HG02642 (cell line): ENCODE measurements at regions not wholly inside any gene's neighbourhood (a gene's known extent, or its start where the extent isn't known, plus 50 kb on each side); places are given as distances from the start of the nearest gene placed in this dataset.

Source experiments
- ATAC-seq: cut with Tn5 transposase; IDR thresholded peaks from one replicate; pipeline ENCODE4 v1.9.1; 2021; ENCODE audit warnings: mild to moderate bottlenecking; ENCODE audit not compliant: unreplicated experiment, poor library complexity

- no peak for ATAC-seq
Observed at GRCh38 chr2:236841389-236841788, 244.3 kb upstream of the COPS8 start.

DNA sequence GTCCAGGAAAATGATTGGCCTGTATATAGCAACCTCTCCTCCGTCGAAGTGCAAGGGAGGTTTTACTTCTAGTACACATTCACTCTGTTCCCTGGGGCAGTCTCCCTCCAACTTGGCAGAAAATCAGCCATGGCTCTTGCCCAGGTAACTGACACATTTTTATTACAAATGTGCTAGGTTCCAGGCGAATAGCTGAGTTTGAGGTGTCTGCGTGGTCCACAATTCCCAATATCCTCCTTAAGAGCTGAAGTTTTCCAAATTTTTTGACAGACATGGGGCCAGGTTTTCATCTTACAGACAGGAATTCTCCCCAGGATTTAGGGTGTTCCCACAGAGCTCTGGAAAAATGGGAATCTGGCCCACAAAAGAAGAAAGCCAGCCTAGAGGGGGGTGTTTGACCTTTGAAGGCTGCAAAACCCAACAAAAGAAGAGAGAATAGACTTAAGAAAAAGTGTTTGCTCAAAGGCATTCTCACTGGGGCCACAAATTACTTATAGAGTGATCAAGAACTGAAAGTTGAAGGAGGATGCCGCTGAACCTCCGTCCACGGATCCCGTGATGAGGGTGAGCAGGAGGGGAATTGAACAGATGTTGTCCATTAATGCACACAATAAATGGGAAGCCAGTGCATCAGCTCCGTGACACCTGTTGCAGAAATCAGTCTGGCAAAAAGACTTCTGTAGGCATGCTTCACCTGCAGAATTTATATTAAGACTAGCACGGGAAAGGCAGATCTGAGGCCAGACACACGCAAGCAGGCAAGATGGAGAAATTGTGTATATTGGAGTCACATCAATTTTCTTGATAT, 242.3 kb upstream of the COPS8 start:
- ATAC-seq = no peak

DNA sequence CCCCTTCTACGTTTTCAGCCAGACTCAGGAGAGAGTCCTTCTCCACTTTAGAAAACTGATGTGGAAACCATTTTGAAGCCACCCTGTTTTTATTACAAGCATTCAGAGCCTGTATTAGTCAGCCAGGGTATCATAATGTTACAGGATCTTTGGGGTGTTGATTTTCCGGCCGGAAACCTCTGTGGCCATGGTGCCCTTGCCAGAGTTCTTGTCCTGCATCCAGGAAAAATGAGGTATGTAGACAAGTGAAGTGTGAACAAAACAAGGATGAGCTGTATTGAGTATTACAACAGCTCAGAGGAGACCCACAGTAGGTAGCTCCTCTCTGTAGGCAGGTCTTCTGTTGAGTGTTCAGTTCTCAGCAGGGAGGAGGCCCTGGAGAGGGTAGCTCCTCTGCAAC, 241.0 kb upstream of the COPS8 start:
- no peak for ATAC-seq

DNA sequence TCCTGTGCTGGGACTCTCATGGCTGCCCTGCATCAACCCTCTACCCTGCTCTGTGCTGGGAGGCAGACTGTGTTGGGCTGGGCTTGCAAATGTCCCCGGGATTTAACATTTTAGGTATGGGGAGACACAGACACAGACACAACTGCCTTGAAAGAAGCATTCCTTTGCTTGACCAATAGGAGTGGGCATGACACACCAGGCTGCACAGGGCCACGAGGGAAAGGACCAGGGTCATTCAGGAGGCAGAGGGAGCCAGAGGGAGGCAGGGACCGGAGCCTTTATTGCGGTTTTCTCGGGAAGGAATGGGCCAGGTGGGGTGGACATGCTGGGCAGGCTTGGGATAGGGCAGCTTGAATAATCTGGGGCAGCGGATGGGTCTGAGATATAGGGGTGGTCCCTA, 238.7 kb upstream of the COPS8 start:
- ATAC-seq = no peak

DNA sequence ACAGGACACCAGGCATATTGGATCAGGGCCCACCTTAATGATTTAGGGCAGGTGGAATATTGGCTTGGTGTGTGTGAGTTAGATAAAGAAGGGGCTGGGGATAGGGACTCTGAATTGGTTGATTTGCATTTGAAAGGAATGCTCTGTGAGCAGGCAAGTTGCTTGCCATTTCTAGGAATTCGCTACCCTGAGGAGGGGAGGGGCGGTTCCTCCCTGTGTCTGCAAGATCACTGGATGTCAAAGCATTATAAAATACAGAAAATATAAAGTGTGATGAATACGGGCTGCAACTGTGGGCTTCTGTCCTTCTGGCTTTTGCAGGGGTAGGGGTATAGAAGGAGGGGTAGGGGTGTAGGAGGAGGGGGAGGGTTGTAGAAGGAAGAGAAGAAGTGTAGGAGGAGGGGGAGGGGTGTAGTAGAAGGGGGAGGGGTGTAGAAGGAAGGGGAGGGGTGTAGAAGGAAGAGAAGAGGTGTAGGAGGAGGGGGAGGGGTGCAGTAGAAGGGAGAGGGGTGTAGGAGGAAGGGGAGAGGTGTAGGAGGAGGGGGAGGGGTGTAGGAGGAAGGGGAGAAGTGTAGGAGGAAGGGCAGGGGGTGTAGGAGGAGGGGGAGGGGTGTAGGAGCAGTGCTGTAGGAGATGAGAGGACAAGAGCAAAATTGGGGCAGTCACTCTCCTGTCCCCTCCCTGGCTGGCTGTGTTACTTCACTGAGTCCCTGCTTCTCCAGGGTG, 238.0 kb upstream of the COPS8 start:
- ATAC-seq = no peak

- no peak for ATAC-seq
Observed at GRCh38 chr2:236848501-236848900, 237.2 kb upstream of the COPS8 start.

DNA sequence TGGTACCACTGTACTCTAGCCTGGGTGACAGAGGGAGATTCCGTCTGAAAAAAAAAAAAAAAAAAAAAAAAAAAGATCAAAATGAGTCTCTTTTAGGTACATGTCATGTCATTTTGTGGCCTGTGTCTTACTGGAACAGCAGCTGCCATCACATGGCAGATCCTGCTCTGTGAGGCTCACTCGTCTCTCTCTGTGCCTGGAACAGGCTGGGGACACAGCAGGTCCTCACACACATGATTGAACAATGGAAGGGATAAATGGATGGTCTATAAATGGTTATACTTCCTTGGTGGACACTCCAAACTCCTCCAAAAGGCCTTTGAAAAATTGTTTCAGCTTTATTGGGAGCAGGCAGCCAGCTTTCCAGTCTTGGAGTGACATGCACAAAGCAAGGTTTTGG, 236.2 kb upstream of the COPS8 start:
- no peak for ATAC-seq

- no peak for ATAC-seq
Observed at GRCh38 chr2:236849940-236850339, 235.7 kb upstream of the COPS8 start.

- no peak for ATAC-seq
Observed at GRCh38 chr2:236851187-236851586, 234.5 kb upstream of the COPS8 start.

DNA sequence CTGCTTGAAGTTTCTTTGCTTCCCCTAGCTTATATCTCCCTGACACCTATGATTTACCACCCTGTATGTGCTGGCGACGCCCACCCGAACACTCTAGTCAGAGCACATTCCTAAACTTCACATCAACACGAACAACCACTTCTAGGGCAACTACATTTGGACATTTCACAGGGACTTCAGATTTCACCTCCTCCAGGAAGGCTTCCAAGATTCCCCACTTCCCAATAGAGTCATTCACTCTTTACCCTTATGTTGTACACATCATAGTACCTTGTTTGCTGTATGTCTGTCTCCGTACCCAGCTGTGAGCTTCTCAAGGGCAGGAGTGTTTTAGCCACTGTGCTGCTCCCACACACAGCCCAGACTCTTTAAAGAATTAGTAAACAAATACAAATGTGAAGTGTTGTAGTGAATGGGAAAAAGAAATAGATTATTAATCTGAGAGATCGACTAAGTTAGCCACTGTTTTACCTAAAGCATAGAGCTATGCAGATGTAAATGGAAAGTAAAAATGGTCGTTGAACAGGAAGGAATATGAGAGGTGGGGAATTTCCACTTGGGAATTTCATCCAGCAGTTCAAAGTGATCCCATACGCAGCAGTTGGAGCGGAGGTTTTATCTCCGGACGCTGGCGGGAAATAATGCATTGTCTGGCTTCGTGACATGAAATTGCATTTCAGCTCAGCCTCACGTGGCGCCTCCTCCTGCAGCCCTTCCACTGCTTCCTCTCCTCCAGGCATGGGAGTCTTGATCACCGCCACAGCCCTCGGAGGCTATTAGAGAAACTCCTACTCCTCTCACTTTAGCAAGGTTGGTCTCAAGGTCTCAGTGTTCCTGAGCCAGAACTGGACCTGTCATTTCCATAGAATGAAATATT, 233.4 kb upstream of the COPS8 start:
- no peak for ATAC-seq

DNA sequence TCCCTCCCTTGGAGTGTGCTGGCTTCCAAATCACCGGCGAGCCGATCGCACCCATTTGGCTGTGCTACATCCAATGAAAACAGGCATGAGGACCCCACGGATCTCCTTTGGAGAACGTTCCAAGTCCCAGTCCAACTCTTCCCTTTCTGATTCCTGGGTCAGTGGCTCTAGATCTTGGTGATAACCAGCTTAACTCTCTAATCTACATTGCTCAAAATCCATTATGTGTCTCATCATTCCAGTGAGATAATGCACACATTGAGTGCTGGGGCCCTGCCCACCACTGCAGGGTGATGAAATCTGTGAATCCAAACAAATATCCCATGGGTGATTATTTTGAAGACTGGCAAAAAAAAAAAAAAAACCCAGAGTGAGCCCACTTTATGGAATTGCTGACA, 232.7 kb upstream of the COPS8 start:
- ATAC-seq = no peak

DNA sequence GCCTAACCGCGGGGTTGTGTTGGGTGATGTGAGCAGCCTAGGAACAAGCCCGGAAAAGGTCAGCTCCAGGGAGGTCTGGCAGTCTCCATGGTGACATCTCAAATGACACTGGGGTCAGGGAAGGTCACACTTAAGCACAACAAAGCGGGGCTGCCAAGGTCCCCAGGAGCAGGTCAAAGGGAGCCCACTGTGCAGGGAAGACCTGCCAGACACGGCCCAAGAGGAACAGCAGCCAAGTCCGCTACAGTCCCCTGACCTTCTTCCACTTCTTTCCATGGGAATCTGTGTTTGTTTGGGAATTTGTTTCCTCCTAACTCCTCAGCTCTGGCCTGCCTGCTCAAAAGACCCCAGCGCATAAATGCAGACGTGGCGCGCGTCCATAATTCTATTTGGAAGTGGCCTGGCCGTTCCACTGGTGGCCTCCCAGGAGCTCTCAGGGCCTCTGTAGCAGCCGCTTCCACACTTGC, 232.1 kb upstream of the COPS8 start:
- ATAC-seq = no peak

DNA sequence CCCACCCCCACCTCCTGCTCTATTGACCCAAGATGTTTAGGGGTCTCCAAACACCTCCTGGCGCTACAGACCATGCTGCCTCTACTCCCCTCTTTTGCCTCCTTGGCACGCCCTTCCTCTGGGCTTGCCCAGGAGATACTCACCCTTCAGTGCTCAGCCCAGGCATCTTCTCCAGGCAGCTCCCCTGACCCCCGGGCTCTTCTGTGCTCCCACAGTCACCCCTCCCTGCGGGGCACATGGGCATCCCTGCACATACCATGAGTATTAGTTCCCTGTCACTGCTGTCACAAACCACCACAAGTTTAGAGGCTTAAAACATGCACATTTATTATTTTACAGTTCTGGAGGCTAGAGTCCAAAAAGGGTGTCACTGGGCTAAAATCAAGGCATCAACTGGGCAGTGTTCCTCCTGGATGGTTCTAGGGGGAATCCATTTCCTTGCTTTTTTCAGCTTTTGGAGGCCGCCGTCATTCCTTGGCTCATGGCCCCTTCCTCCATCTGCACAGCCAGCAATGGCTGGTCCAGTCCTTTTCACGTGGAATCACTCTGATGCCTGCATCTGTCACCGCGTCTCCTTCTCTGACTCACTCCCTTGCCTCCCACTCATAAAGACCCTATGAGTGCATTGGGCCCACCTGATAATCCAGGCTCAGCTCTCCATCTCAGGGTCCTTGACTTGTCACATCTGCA, 230.4 kb upstream of the COPS8 start:
- ATAC-seq = no peak

DNA sequence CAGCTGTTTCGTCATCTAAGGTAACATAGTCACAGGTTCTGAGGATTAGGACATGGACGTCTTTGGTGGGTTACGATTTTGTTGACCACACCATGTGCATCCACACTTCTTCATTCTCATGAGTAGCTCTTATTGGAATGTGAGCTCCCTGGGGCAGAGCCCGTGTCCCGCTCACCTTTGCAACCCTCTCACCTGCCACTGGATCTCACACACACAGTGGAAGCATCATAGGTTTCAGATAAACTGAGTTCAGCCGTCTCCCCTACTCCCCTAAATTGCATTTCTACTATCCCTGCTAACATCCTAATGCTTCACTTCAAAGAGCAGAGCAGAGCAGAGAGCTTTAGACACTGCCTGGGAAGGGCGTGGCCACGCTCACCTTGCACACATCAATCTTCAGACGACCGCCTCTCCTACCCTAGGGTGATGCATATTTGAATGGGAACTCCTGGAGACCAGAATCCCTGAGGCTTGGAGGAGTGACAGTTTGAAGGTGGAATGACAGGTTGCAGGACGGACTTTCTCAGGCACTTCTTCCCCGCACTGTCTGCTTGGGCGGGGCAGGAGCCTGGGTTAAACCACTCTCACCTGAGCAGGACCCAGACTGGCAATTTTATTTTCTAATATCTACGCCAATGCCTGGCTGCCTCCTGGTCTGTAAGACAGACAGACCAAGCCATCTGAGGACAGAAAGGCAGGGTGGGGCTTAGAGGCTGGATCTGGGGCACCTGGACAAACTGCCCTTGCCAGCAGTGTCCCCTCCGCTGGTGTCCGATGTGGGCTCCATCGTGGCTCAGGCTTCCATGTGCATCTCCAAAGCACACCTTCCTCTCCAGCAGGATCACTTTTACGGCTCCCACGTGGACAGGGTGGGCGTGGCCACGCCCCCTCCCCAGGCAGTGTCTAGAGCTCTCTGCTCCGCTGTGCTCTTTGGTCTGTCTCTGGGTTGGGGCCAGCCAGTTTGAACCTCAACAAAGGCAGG, 229.5 kb upstream of the COPS8 start:
- ATAC-seq = no peak

- ATAC-seq = no peak
Observed at GRCh38 chr2:236856848-236857235, 228.8 kb upstream of the COPS8 start.

DNA sequence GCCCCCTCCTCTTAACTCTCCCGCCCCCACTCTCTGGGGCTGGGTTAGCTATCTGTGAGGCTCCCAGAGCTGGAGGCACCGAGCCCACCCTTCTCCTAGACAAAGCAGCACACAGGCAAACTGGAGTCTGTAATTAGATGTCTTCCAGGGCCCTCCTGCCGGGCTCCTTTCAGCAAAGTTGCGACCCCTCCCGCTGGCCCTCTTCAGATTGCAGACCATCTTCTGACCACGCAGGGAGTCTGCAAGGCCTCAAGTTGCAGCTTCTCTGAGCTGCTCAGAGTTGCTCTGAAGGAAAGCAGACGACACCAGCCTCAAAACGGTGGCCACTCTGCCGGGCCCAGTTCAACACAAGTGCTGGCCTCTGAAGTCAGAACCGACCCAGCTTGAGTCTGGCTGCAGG, 228.4 kb upstream of the COPS8 start:
- ATAC-seq = no peak

DNA sequence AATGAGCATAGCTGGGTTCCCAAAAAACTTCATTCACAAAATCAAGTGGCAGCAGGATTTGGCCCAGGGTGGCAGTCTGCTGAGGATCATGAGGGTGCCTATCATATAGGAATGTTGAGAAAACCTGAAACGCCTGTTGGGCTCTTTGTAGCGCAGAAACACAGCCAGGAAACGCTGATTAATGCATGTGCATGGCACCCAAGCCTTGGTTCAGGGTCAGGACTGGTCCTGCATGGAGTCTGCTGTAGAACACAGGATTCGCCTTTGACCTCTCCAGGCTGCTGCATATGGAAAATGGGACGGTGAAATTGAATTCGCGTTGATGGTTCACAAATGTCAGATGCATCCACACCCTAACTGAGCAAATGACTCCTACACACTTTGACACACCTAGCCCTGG, 227.9 kb upstream of the COPS8 start:
- ATAC-seq = no peak

DNA sequence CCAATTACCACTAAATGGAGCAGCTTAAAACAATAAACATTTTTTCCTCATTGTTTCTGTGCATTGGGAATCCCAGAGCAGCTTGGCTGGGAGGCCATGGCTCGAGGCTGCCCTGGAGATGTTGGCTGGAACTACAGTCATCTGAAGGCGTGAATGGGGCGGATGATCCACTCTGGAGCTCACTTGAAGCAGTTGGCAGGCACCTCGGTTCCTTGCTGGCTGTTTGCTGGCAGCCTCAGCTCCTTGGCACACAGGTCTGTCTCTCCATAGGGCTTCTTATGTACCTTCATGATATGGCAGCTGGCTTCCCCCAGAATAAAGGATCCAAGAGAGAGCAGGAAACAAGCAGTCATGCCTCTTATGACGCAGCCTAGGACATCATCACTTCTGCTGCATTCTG, 227.0 kb upstream of the COPS8 start:
- ATAC-seq = no peak

DNA sequence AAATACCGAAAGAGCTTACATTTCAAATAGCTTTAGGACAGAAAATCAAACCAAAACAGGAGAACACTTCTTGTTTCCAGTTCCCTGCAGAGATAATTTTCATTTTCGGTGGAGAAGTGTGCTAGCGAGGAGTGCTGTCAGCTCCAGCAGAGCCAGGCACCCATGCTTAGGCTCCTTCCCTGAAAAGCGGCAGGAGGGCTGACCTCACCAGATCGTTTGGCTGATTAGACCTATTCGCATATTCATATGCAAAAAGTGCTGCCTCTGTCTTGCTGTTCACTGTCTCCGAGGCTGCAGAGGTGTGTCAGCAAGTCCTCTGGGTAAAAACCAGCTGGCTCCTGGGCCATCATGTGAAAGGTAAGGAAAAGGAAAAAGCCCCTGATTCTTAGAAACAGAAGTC, 225.8 kb upstream of the COPS8 start:
- no peak for ATAC-seq
